ENCODE measurements at regions not wholly inside any gene's neighbourhood (a gene's known extent, or its start where the extent isn't known, plus 50 kb on each side); places are given as distances from the start of the nearest gene placed in this dataset.

GRCh38 chr7:113976508-113976907, 57.7 kb upstream of the PPP1R3A start:
- no peak for TF ChIP-seq CTCF (IDR thresholded peaks at IDR 0.05)
- no peak for TF ChIP-seq ZFX (IDR thresholded peaks at IDR 0.05; ENCODE audit: borderline replicate concordance)
